Lower leg skin (tissue), 4 donors: ENCODE measurements at regions not wholly inside any gene's neighbourhood (a gene's known extent, or its start where the extent isn't known, plus 50 kb on each side); places are given as distances from the start of the nearest gene placed in this dataset.

Source experiments
- DNase-seq, 2 donors: peaks; one replicate each; pipeline ENCODE4 v3.0.0-alpha.2; 2019; ENCODE audit warnings: low spot score in 2 of 2
- H3K4me3 ChIP-seq: fragments of 200-600 bp; sonication (generic); 2 replicates; pipeline ENCODE4 v1.5.1; 2017; ENCODE audit warnings: mild to moderate bottlenecking, low read depth; ENCODE audit not compliant: poor library complexity, severe bottlenecking
- CTCF ChIP-seq, 3 donors: fragments of 450-650 bp; IDR thresholded peaks; one replicate each; pipeline ENCODE4 v1.5.1; 2016; ENCODE audit warnings: antibody characterized with exemption in 3 of 3, mild to moderate bottlenecking in 3 of 3, moderate library complexity in 2 of 3
- POLR2A ChIP-seq, 2 donors: fragments of 450-650 bp; IDR thresholded peaks; one replicate each; pipeline ENCODE4 v1.6.1; 2016 to 2017; ENCODE audit warnings: antibody characterized with exemption in 2 of 2, mild to moderate bottlenecking in 1 of 2, moderate library complexity in 1 of 2
- WGBS, 2 donors: methylation state at CpG; one replicate each; pipeline ENCODE4 v1.1.5; 2018; 5-methylcytosine and 5-hydroxymethylcytosine counted together
- intact Hi-C: fragments of 100-400 bp; cut with DNase I; formaldehyde crosslinking; loops from one replicate; pipeline ENCODE4 v1.15.0; 2023; ENCODE audit warnings: low total_unique reads

- DNase-seq, result no peak
- TF ChIP-seq CTCF (IDR thresholded peaks at IDR 0.05), result no peak
- no peak for TF ChIP-seq POLR2A (IDR thresholded peaks at IDR 0.05)
- intact Hi-C loops, result no loop called here
- WGBS, 2 donors, result 88 to 89% methylated on average over 5 of the region's 5 CpGs
- no peak overlapping the region for H3K4me3 ChIP-seq
Measured at GRCh38 chr1:232890340-232890943, 60.0 kb upstream of the NTPCR start.

DNA sequence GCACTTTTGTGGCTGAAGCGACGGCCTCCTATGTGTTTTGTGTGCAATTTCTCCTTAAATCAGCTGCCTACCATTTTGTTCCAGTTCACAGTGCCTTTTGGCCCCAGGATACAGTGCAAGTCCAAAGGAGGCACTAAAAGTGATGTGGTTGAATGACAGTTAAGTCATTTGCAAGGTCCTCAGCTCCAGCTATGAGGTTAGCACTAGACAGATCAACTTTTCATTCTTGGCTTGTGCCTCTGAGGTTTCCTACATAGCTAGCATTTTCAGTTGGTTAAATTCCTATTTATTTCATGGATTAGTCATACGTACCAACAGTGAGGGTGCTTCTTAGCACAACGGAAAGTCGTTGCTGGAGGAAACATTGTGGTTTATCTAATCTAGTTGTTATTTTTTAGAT, 59.3 kb upstream of the NTPCR start:
- no peak for DNase-seq
- TF ChIP-seq CTCF (IDR thresholded peaks at IDR 0.05) (no peak), POLR2A (IDR thresholded peaks at IDR 0.05) (no peak)
- intact Hi-C loops, result no loop called here
- 65 to 75% methylated on average over 5 of the region's 5 CpGs for WGBS, 2 donors
- no peak overlapping the region for H3K4me3 ChIP-seq

GRCh38 chr1:232891656-232892317, 58.6 kb upstream of the NTPCR start:
- WGBS, 2 donors, result 92 to 97% methylated on average over 6 of the region's 6 CpGs
- no peak for DNase-seq
- TF ChIP-seq CTCF (IDR thresholded peaks at IDR 0.05) (no peak), POLR2A (IDR thresholded peaks at IDR 0.05) (no peak)
- intact Hi-C loops, result no loop called here
- H3K4me3 ChIP-seq, result no peak overlapping the region

DNA sequence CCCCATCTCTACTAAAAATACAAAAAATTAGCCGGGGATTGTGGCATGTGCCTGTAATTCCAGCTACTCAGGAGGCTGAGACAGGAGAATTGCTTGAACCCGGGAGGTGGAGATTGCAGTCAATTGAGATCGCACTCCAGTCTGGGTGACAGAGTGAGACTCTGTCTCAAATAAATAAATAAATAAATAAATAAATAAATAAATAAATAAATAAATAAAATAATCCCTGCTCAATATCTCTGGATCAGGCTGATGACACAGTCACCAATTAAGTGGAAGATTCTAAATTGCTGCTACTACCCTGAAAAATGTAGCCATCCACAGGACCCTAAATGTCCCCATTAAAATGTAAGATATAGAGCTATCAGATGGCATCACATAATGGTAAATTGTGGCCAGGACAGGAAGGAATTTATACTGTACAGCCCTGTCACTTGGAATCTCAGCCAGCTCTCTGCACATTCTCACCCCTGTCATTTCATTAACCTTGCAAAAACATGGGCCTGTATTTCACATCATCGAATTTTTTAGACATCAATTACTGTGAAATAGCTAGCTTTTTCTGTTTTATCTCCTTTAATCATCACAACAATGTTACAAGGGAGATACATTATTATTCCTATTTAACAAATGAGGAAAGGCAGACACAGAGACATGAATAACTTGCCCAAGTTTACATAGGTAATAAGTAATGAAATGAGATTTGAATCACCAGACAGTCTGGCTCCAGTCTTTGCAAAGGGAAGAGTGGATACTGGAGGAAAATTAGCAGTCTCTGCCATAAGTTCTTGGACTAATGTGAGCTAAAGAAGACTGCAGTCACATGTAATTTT, 56.7 kb upstream of the NTPCR start:
- no peak for DNase-seq
- no peak for TF ChIP-seq POLR2A (IDR thresholded peaks at IDR 0.05)
- no peak for TF ChIP-seq CTCF (IDR thresholded peaks at IDR 0.05)
- no peak overlapping the region for H3K4me3 ChIP-seq
- 91 to 93% methylated on average over 4 of the region's 4 CpGs for WGBS, 2 donors
- intact Hi-C loops, result no loop called here

DNA sequence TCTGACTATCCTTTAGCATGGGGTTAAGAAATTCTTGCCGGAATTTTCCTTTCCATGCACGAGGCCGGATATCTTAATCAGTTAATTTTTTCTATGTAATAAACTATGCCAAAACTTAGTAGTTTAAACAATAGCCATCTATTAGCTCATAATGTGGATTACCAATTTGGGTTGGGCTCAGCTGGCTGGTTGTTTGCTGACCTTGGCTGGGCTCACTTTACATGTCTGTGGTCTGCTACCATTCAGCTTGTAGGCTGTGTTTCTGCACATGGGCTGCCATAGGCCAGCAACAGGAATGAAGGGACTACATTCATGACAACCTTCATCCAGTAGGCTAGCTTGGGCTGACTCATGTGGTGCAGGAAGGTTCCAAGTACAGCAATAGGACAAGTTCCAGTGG, 56.0 kb upstream of the NTPCR start:
- intact Hi-C loops, result no loop called here
- WGBS, 2 donors, result 85 to 92% methylated on average over 3 of the region's 3 CpGs
- H3K4me3 ChIP-seq, result no peak overlapping the region
- TF ChIP-seq CTCF (IDR thresholded peaks at IDR 0.05), result no peak
- no peak for TF ChIP-seq POLR2A (IDR thresholded peaks at IDR 0.05)
- no peak for DNase-seq
